Jurkat, Clone E6-1 (cell line): ENCODE measurements at regions not wholly inside any gene's neighbourhood (a gene's known extent, or its start where the extent isn't known, plus 50 kb on each side); places are given as distances from the start of the nearest gene placed in this dataset.

Experiments
- DNase-seq: peaks from one replicate; pipeline ENCODE4 v3.0.0-alpha.2; 2011; ENCODE audit warnings: low read depth, low spot score
- H3K4me3 ChIP-seq: 2 replicates; pipeline ENCODE4 v1.5.1; 2011; ENCODE audit warnings: mild to moderate bottlenecking, low read length, control low read depth, moderate library complexity

GRCh38 chr13:69194130-69194529 is 913.5 kb upstream of the ATXN8OS start:
- no peak for DNase-seq
- H3K4me3 ChIP-seq = no peak overlapping the region

DNA sequence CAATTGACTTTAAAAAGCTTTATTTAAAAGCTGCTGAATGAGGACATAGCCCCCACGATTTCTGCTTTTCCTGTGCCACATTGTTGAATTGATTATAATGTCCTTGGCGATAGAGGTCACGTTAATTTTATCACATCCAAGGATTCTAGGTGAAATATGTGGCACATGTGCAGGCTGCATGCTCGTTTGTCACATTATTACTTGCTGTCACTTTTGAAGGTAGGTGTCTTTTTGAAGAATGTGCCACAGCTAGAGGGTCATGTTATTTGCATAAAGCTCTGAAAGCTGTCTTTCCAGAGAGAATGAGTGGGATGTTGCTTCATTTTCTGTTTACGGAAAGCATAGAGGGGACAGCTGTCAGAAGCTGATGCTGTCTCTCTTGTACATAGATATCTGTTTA is 927.6 kb upstream of the ATXN8OS start:
- DNase-seq = no peak
- no peak overlapping the region for H3K4me3 ChIP-seq

DNA sequence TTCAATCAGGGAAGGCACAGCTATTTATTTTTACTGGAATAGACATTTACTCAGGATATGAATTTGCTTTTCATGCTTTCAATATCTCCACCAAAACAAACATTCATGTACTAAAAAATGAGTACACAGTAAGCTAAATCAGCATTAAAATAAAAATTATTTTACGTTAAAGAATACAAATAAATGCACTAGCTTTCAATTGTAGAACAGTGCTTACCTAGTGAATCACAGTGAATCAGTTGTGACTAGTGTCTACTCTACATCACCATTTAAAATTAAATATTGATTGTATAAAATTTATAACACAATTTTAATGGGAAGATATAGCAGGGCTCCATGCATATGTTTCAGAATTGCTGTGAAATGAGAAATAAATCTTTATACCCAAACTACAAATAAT is 929.6 kb upstream of the ATXN8OS start:
- H3K4me3 ChIP-seq = no peak overlapping the region
- no peak for DNase-seq

DNA sequence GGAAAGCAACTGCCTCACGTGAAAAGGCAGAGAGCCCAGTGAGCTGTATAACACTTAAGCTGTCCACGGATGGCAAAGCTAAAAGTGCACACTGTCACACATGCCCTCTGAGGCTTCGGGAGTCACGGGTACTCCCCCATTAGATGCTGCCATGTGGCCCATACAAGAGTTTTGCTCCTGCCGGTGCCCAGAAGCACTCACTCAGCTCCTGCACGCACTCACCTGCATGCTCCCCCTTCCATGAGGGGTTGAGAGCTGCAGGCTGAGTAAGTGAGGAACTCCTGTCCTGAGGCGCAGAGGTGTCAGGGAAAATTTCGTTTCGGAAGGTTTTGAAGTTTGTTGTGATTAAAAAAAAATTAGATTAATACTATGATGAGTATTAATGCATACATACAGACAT is 939.2 kb upstream of the ATXN8OS start:
- DNase-seq = no peak
- no peak overlapping the region for H3K4me3 ChIP-seq

GRCh38 chr13:69155136-69155535 is 952.5 kb upstream of the ATXN8OS start:
- no peak overlapping the region for H3K4me3 ChIP-seq
- DNase-seq = no peak

DNA sequence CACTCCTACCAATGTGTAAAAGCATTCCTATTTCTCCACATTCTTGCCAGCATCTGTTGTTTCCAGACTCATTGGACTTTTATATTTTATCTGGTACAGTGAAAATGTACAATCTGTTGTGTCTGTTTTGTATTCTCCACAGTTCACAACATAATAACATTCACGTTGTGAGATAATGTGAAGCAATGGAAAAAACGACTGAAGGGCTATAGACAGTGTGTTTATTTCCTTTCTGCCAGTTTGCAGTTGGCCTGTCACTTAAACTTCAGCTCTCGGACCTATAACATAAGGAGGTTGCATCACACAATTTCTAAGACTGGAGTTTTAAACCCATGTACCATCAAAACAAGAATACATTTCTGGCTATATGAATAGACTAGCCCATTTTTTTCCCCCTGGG is 965.5 kb upstream of the ATXN8OS start:
- H3K4me3 ChIP-seq = no peak overlapping the region
- no peak for DNase-seq

GRCh38 chr13:69124996-69125395 is 982.6 kb upstream of the ATXN8OS start:
- DNase-seq = no peak
- no peak overlapping the region for H3K4me3 ChIP-seq

DNA sequence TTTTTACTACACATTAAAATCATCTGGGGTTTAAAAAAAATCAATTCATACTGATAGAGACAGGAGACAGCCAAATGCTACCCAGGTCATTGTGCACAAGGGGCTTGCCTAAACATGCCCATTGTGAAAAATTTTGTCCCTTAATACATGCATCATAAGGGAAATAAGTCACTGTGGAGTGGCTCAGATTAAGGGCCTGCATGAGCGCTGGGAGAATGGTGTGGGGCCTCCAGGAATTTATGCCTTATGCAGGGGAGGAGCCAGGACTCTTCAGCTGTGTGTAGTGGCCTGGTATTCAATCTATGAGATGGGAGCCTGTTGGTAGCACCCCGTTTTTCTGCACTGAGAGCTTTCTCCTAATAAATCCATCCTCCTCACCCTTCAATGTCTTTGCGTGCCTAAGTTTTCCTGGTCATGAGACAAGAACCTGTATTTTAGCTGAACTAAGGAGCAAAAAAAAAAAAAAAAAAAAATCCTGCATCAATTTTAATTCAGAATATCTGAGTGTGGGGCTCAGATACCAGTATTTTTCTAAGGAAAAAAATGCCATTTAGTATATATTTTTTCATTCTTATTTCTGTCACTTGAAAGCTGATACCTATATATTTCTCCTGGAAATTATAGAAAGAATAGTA is 997.6 kb upstream of the ATXN8OS start:
- DNase-seq = no peak
- H3K4me3 ChIP-seq = no peak overlapping the region

- no peak overlapping the region for H3K4me3 ChIP-seq
- no peak for DNase-seq
Observed at GRCh38 chr13:69108486-69108885, 999.1 kb upstream of the ATXN8OS start.

DNA sequence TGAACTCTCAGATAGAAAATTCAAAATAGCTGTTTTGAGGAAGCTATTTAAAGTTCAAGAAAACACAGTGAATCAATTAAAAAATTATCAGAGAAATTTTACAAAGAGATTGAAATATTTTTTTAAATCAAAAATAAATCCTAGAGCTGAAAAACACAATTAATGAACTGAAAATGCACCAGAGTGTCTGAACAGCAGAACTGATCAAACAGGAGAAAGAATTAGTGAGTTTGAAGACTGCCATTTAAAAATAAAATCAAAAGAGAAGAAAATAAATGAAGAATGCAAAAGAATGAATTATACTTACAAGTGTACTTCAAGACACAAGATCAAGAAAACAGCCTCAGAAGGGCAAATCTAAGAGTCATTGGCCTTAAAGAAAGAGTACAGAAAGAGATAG is 1000.2 kb upstream of the ATXN8OS start:
- no peak for DNase-seq
- no peak overlapping the region for H3K4me3 ChIP-seq

- DNase-seq = no peak
Observed at GRCh38 chr13:69101841-69102240, 1005.8 kb upstream of the ATXN8OS start.

GRCh38 chr13:69094485-69094884 is 1013.1 kb upstream of the ATXN8OS start:
- no peak for DNase-seq
- no peak overlapping the region for H3K4me3 ChIP-seq

More at GRCh38 chr13:69101841-69102240, 1005.8 kb upstream of the ATXN8OS start:
- no peak overlapping the region for H3K4me3 ChIP-seq

- DNase-seq = no peak
Observed at GRCh38 chr13:69092615-69093322, 1014.9 kb upstream of the ATXN8OS start.

GRCh38 chr13:69077267-69077666 is 1030.4 kb upstream of the ATXN8OS start:
- no peak overlapping the region for H3K4me3 ChIP-seq
- DNase-seq = no peak

More at GRCh38 chr13:69092615-69093322, 1014.9 kb upstream of the ATXN8OS start:
- H3K4me3 ChIP-seq = no peak overlapping the region

DNA sequence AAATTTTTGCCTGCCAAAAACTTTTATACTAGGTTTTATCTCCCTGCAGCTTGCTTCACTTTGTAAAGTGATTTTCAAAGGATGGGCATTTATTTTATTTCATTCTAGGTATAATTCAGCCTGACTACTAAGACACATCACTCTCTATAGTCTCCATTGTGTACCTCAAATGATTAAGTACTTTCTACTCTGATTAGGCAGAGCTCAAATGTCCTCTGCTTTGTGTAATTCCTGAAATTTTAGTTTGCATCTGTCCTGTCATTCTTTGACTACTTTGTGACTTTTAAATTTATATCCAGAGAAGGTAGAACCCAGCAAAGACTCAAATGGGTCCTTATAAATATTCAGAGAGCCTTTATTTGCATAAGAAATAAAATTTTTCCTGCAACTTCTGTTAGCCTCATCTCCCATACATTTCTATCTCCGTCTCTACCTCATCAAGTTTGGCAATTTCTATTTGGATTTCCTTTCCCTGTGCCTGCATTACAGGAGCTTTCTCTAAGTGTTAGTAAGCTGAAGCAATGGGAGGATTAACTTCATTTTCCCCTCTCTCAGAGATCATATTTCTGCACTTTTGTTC is 1038.0 kb upstream of the ATXN8OS start:
- no peak for DNase-seq
- no peak overlapping the region for H3K4me3 ChIP-seq

DNA sequence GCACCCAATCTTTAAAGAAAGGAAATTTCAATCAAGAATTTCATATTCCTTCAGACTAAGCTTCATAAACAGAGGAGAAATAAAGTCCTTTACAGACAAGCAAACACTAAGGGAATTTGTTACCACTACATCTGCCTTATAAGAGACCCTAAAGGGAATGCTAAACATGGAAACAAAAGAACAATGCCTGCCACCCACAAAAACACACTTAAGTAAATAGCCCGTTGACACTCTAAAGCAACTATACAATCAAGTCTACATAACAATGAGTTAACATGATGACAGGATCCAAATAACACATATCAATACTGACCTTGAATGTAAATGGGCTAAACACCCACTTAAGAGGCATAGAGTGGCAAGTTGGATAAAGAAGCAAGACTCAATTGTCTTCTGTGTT is 1056.9 kb upstream of the ATXN8OS start:
- H3K4me3 ChIP-seq = no peak overlapping the region
- DNase-seq = no peak

DNA sequence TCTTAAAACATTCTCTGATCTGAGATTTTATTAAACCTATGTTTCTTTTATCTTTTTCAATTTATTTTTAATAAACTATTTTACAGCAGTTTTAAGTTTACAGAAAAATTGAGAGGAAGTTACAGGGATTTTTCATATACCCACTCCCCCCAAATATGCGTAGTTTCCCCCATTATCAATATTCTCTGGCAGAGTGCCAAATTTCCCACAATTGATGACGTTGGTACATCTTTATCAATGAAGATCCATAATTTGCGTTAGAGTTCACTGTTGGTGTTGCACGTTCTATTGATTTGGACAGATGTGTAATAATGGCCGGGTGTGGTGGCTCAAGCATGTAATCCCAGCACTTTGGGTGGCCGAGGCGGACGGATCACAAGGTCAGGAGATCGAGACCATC is 1063.0 kb upstream of the ATXN8OS start:
- H3K4me3 ChIP-seq = no peak overlapping the region
- no peak for DNase-seq

DNA sequence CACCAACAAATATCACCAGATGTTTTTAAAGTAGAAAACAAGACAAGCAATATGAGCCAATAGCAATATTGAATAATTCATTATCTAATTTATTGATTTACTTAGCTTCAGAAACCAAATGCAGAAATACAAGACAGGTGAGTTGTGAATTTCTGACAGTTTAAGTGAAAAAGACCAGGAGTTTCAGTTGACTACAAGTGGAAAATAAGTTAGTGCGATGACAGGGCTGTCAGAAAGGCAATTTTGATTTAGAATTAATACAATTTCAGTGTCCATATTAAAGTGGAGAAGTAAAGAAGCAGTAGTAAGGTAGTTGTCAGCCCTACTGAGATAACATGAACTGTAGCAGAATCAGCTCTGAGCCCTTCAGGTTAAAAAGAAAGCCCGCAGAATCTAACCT is 1066.7 kb upstream of the ATXN8OS start:
- H3K4me3 ChIP-seq = no peak overlapping the region
- no peak for DNase-seq

GRCh38 chr13:69035771-69036170 is 1071.9 kb upstream of the ATXN8OS start:
- DNase-seq = no peak
- H3K4me3 ChIP-seq = no peak overlapping the region

DNA sequence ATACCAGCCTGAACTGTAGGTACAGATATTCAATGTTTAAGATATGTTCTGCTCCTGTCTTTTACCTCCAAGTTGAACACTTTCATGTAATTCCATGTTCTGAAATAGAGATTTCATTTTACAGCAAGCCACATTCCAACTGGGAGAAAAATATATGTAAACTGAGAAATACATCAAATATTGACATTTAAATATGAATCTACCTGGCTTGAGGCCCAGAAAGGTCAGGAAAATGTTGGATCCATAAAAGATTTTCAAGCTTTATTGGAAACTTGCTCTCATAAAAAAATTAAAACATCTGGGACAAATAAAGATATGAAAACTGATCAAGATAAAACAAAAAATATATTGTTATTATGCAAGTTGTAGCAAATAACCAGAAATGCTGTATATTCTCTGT is 1078.7 kb upstream of the ATXN8OS start:
- DNase-seq = no peak
- no peak overlapping the region for H3K4me3 ChIP-seq

- no peak for DNase-seq
- H3K4me3 ChIP-seq = no peak overlapping the region
Observed at GRCh38 chr13:69020120-69020519, 1087.5 kb upstream of the ATXN8OS start.
